Neural progenitor cell (in vitro differentiated cells): ENCODE measurements at regions not wholly inside any gene's neighbourhood (a gene's known extent, or its start where the extent isn't known, plus 50 kb on each side); places are given as distances from the start of the nearest gene placed in this dataset.

Experiments used
- DNase-seq: peaks from one replicate; pipeline ENCODE4 v3.0.0-alpha.2; 2016; ENCODE audit warnings: low spot score
- H2AFZ ChIP-seq: fragments of 200-600 bp; sonication (generic); replicated peaks from 2 replicates; pipeline ENCODE4 v1.6.1; 2016; ENCODE audit warnings: antibody characterized with exemption
- H3F3A ChIP-seq: fragments of 200-600 bp; sonication (generic); 2 replicates; pipeline ENCODE4 v1.6.1; 2016; ENCODE audit warnings: antibody characterized with exemption, low read depth
- H3K27ac ChIP-seq: fragments of 200-600 bp; sonication (generic); 2 replicates; pipeline ENCODE4 v1.5.1; 2016; ENCODE audit warnings: mild to moderate bottlenecking
- H3K27me3 ChIP-seq: fragments of 200-600 bp; sonication (generic); 2 replicates; pipeline ENCODE4 v1.6.1; 2016; ENCODE audit warnings: mild to moderate bottlenecking, moderate library complexity
- H3K36me3 ChIP-seq: fragments of 200-600 bp; sonication (generic); 2 replicates; pipeline ENCODE4 v1.5.1; 2016
- H3K4me1 ChIP-seq: fragments of 200-600 bp; sonication (generic); 2 replicates; pipeline ENCODE4 v1.6.1; 2016; ENCODE audit warnings: mixed run types
- H3K4me2 ChIP-seq: fragments of 200-600 bp; sonication (generic); 2 replicates; pipeline ENCODE4 v1.6.1; 2016
- H3K4me3 ChIP-seq: fragments of 200-600 bp; sonication (generic); 2 replicates; pipeline ENCODE4 v1.5.1; 2016
- H3K79me2 ChIP-seq: fragments of 200-600 bp; sonication (generic); 2 replicates; pipeline ENCODE4 v1.6.1; 2016; ENCODE audit warnings: low read depth
- H3K9ac ChIP-seq: fragments of 200-600 bp; sonication (generic); 2 replicates; pipeline ENCODE4 v1.6.1; 2016
- H3K9me3 ChIP-seq: fragments of 200-600 bp; sonication (generic); 2 replicates; pipeline ENCODE4 v1.5.1; 2016; ENCODE audit warnings: low read depth
- H4K20me1 ChIP-seq: fragments of 200-600 bp; sonication (generic); 2 replicates; pipeline ENCODE4 v1.6.1; 2016; ENCODE audit warnings: low read depth
- H3K27ac Mint-ChIP-seq: 3 replicates; pipeline ENCODE4 v1.8.0; 2021; ENCODE audit warnings: mixed read lengths
- H3K27me3 Mint-ChIP-seq: 2 replicates; pipeline ENCODE4 v1.8.0; 2022; ENCODE audit warnings: low read depth, mild to moderate bottlenecking, inconsistent platforms, moderate library complexity, mixed read lengths; ENCODE audit not compliant: insufficient read depth
- H3K36me3 Mint-ChIP-seq: 3 replicates; pipeline ENCODE4 v1.8.0; 2021; ENCODE audit warnings: mixed read lengths
- H3K4me1 Mint-ChIP-seq: 3 replicates; pipeline ENCODE4 v1.8.0; 2021; ENCODE audit warnings: mixed read lengths
- H3K4me3 Mint-ChIP-seq: 3 replicates; pipeline ENCODE4 v1.8.0; 2021; ENCODE audit warnings: mild to moderate bottlenecking, moderate library complexity, mixed read lengths
- H3K9me3 Mint-ChIP-seq: 3 replicates; pipeline ENCODE4 v1.8.0; 2020; ENCODE audit warnings: mixed read lengths
- CTCF ChIP-seq: fragments of 200-600 bp; sonication (generic); IDR thresholded peaks from 2 replicates; pipeline ENCODE4 v1.5.1; 2017; ENCODE audit warnings: antibody characterized with exemption, mild to moderate bottlenecking
- EZH2 ChIP-seq: fragments of 200-600 bp; sonication (generic); IDR thresholded peaks from 2 replicates; pipeline ENCODE4 v1.6.1; 2017; ENCODE audit warnings: antibody characterized with exemption, mild to moderate bottlenecking, moderate library complexity
- EZH2phosphoT487 ChIP-seq: fragments of 200-600 bp; sonication (generic); IDR thresholded peaks from 2 replicates; pipeline ENCODE4 v1.6.1; 2017; ENCODE audit warnings: antibody characterized with exemption

- Mint-ChIP-seq H3K27ac (no peak overlapping the region), H3K4me3 (no peak overlapping the region), H3K27me3 (peaks cover 10% of the 10 kb centered on the region), H3K4me1 (no peaks in the 10 kb centered on the region), H3K9me3 (no peaks in the 10 kb centered on the region), H3K36me3 (no peaks in the 10 kb centered on the region)
- Histone ChIP-seq H3K9me3 (no peaks in the 10 kb centered on the region), H3K4me2 (no peak overlapping the region), H3K27me3 (no peaks in the 10 kb centered on the region), H3K4me1 (no peaks in the 10 kb centered on the region), H3F3A (no peaks in the 10 kb centered on the region), H3K27ac (no peak overlapping the region), H4K20me1 (no peaks in the 10 kb centered on the region), H3K9ac (no peak overlapping the region), H3K36me3 (no peaks in the 10 kb centered on the region), H2AFZ (no peak overlapping the region), H3K79me2 (no peaks in the 10 kb centered on the region), H3K4me3 (no peak overlapping the region)
- no peak for DNase-seq
- TF ChIP-seq EZH2phosphoT487 (no peak), EZH2 (no peak), CTCF (no peak)
Measured at GRCh38 chr12:116469344-116469743, 89.8 kb upstream of the MAP1LC3B2 start.

GRCh38 chr12:116471544-116471943 lies 87.6 kb upstream of the MAP1LC3B2 start:
- TF ChIP-seq EZH2phosphoT487 (no peak), CTCF (no peak)
- DNase-seq = no peak

GRCh38 chr12:116472193-116472592 lies 87.0 kb upstream of the MAP1LC3B2 start:
- no peak overlapping the region for H3K4me2 ChIP-seq
- Mint-ChIP-seq H3K9me3 (peaks cover 10% of the 10 kb centered on the region), H3K27ac (no peak overlapping the region), H3K4me3 (no peak overlapping the region), H3K4me1 (no peaks in the 10 kb centered on the region), H3K27me3 (peaks cover 7% of the 10 kb centered on the region), H3K36me3 (peaks cover 2% of the 10 kb centered on the region)
- no peaks in the 10 kb centered on the region for H3K27me3 ChIP-seq
- H3K79me2 ChIP-seq = no peaks in the 10 kb centered on the region
- no peak overlapping the region for H2AFZ ChIP-seq
- TF ChIP-seq EZH2 (no peak), CTCF (no peak), EZH2phosphoT487 (no peak)
- no peak overlapping the region for H3K9ac ChIP-seq
- no peaks in the 10 kb centered on the region for H3K9me3 ChIP-seq
- DNase-seq = no peak
- no peaks in the 10 kb centered on the region for H4K20me1 ChIP-seq
- H3K4me3 ChIP-seq = no peak overlapping the region
- no peaks in the 10 kb centered on the region for H3K36me3 ChIP-seq
- H3K27ac ChIP-seq = no peak overlapping the region
- no peaks in the 10 kb centered on the region for H3K4me1 ChIP-seq
- H3F3A ChIP-seq = no peaks in the 10 kb centered on the region

More at GRCh38 chr12:116471544-116471943, 87.6 kb upstream of the MAP1LC3B2 start:
- Histone ChIP-seq H3K4me3 (no peak overlapping the region), H2AFZ (no peak overlapping the region), H3K27ac (no peak overlapping the region), H3K4me2 (no peak overlapping the region), H3F3A (no peaks in the 10 kb centered on the region), H4K20me1 (no peaks in the 10 kb centered on the region), H3K9me3 (no peaks in the 10 kb centered on the region), H3K9ac (no peak overlapping the region), H3K79me2 (no peaks in the 10 kb centered on the region), H3K4me1 (no peaks in the 10 kb centered on the region), H3K27me3 (no peaks in the 10 kb centered on the region), H3K36me3 (no peaks in the 10 kb centered on the region)
- no peak overlapping the region for H3K4me3 Mint-ChIP-seq
- peaks cover 11% of the 10 kb centered on the region for H3K27me3 Mint-ChIP-seq
- H3K36me3 Mint-ChIP-seq = no peaks in the 10 kb centered on the region
- no peak overlapping the region for H3K27ac Mint-ChIP-seq
- H3K9me3 Mint-ChIP-seq = peaks cover 8% of the 10 kb centered on the region
- no peaks in the 10 kb centered on the region for H3K4me1 Mint-ChIP-seq

- H3K27ac ChIP-seq = no peak overlapping the region
- Mint-ChIP-seq H3K36me3 (peaks cover 3% of the 10 kb centered on the region), H3K9me3 (peaks cover 16% of the 10 kb centered on the region), H3K27me3 (peaks cover 5% of the 10 kb centered on the region), H3K4me1 (no peaks in the 10 kb centered on the region), H3K27ac (no peak overlapping the region), H3K4me3 (no peak overlapping the region)
- H3K4me3 ChIP-seq = no peak overlapping the region
- H3K36me3 ChIP-seq = no peaks in the 10 kb centered on the region
- no peaks in the 10 kb centered on the region for H3K27me3 ChIP-seq
- no peaks in the 10 kb centered on the region for H3K9me3 ChIP-seq
- no peaks in the 10 kb centered on the region for H3K4me1 ChIP-seq
- H4K20me1 ChIP-seq = no peaks in the 10 kb centered on the region
- no peak for DNase-seq
- H2AFZ ChIP-seq = no peak overlapping the region
- TF ChIP-seq EZH2phosphoT487 = no peak
- TF ChIP-seq EZH2 = no peak
- no peak for TF ChIP-seq CTCF
- H3K4me2 ChIP-seq = no peak overlapping the region
- H3K79me2 ChIP-seq = no peaks in the 10 kb centered on the region
- no peak overlapping the region for H3K9ac ChIP-seq
- no peaks in the 10 kb centered on the region for H3F3A ChIP-seq
Measured at GRCh38 chr12:116473416-116473815, 85.8 kb upstream of the MAP1LC3B2 start.
